Type B pancreatic cell (in vitro differentiated cells): ENCODE measurements at regions not wholly inside any gene's neighbourhood (a gene's known extent, or its start where the extent isn't known, plus 50 kb on each side); places are given as distances from the start of the nearest gene placed in this dataset.

ENCODE experiments used
- DNase-seq: peaks from one replicate; pipeline ENCODE4 v3.0.0; 2021; ENCODE audit warnings: mixed read lengths; ENCODE audit not compliant: unreplicated experiment; ENCODE audit errors: extremely low spot score
- H3K27ac Mint-ChIP-seq: 2 replicates; pipeline ENCODE4 v1.8.0; 2021; ENCODE audit warnings: mild to moderate bottlenecking, mixed read lengths
- H3K27me3 Mint-ChIP-seq: 2 replicates; pipeline ENCODE4 v1.8.0; 2021; ENCODE audit warnings: mixed read lengths
- H3K36me3 Mint-ChIP-seq: 2 replicates; pipeline ENCODE4 v1.8.0; 2021; ENCODE audit warnings: mixed read lengths
- H3K4me1 Mint-ChIP-seq: one replicate; pipeline ENCODE4 v1.8.0; 2021; ENCODE audit warnings: mixed read lengths; ENCODE audit not compliant: unreplicated experiment
- H3K4me3 Mint-ChIP-seq: 2 replicates; pipeline ENCODE4 v1.8.0; 2021; ENCODE audit warnings: mild to moderate bottlenecking, mixed read lengths
- H3K9me3 Mint-ChIP-seq: 2 replicates; pipeline ENCODE4 v1.8.0; 2021; ENCODE audit warnings: mixed read lengths
- TF ChIP-seq, protein P1 (sequence below): fragments of 200-600 bp; sonication (generic); conservative IDR thresholded peaks from 2 replicates; pipeline ENCODE4 v1.5.0; 2021; ENCODE audit warnings: antibody characterized with exemption, mild to moderate bottlenecking

DNA sequence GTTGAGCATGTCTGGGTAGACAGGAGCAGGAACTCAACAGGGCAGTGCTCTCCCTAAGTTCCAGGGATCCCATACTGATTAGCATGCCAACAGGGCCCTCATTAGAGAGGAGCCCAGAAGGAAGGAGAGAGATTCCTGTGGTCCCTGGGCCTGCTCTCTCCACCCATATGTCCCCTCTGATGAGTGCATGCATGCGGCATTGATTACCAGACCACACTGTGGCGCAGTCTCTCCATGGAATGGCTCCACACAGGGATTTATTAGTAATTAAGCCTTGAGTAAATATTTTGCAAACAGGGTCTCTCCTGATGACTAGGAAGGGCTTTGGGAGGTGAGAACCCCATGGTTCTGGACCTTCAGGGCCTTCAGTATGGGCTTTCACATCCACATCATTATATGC lies 60.0 kb upstream of the ST8SIA2 start:
- peaks cover 18% of the 10 kb centered on the region for H3K27me3 Mint-ChIP-seq
- TF ChIP-seq, protein P1, sequence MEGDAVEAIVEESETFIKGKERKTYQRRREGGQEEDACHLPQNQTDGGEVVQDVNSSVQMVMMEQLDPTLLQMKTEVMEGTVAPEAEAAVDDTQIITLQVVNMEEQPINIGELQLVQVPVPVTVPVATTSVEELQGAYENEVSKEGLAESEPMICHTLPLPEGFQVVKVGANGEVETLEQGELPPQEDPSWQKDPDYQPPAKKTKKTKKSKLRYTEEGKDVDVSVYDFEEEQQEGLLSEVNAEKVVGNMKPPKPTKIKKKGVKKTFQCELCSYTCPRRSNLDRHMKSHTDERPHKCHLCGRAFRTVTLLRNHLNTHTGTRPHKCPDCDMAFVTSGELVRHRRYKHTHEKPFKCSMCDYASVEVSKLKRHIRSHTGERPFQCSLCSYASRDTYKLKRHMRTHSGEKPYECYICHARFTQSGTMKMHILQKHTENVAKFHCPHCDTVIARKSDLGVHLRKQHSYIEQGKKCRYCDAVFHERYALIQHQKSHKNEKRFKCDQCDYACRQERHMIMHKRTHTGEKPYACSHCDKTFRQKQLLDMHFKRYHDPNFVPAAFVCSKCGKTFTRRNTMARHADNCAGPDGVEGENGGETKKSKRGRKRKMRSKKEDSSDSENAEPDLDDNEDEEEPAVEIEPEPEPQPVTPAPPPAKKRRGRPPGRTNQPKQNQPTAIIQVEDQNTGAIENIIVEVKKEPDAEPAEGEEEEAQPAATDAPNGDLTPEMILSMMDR, result no peak

DNA sequence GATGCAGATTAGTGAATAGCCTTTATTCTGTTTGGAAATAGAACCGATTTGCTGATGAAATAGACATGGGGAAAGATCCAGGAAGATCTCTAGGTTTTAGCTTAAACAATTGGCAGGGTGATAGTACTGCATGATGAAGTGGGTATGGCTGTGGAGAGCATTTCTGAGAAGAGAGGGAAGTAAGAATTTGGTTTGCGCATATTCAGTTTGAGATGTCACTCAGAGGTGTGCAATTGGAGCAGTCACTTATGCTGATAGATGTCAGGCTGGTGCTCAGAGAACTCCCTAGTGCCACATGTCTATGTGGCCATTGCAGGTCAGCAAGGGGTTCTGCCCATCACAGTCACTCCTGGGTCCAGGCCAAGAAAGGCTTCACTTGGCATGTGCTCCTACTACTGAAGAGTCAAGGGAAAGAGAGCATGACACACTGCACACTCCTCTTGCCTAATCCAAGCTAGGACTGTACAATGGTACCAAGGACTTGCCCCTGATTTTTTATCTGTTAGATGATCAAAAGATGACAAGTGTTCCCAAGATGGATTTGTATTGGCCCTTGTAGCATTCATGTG lies 57.2 kb upstream of the ST8SIA2 start:
- no peak for DNase-seq
- no peak overlapping the region for H3K4me3 Mint-ChIP-seq
- TF ChIP-seq, protein P1, result no peak
- no peak overlapping the region for H3K27ac Mint-ChIP-seq
- no peaks in the 10 kb centered on the region for H3K4me1 Mint-ChIP-seq
- H3K9me3 Mint-ChIP-seq, result peaks cover 9% of the 10 kb centered on the region
- no peaks in the 10 kb centered on the region for H3K36me3 Mint-ChIP-seq
- H3K27me3 Mint-ChIP-seq, result peaks cover 20% of the 10 kb centered on the region

More for the DNA sequence above, 60.0 kb upstream of the ST8SIA2 start:
- no peak for DNase-seq
- H3K36me3 Mint-ChIP-seq, result no peaks in the 10 kb centered on the region
- peaks cover 9% of the 10 kb centered on the region for H3K9me3 Mint-ChIP-seq
- H3K27ac Mint-ChIP-seq, result no peak overlapping the region
- no peak overlapping the region for H3K4me3 Mint-ChIP-seq
- H3K4me1 Mint-ChIP-seq, result no peaks in the 10 kb centered on the region

DNA sequence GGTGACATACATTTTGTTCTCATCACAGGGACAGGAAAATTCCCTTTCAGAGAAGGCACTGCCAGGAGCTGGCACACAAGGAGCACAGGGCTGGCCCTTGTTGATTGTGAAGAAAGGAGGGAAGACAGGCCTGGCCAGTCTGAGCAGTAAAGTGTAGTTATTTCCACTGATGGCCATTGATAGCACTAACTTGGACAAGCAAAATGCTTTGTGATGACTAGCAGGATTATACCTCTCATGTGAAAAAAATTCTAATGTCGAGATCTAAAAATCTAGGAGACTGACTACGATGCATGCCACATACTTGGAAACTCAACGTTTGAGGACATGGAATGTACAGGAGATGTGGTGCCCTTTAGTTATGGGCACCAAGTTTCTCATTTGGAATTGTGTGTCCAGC lies 54.3 kb upstream of the ST8SIA2 start:
- no peaks in the 10 kb centered on the region for H3K9me3 Mint-ChIP-seq
- no peak overlapping the region for H3K27ac Mint-ChIP-seq
- no peaks in the 10 kb centered on the region for H3K4me1 Mint-ChIP-seq
- TF ChIP-seq, protein P1, result no peak
- peaks cover 48% of the 10 kb centered on the region for H3K27me3 Mint-ChIP-seq
- DNase-seq, result no peak
- no peaks in the 10 kb centered on the region for H3K36me3 Mint-ChIP-seq
- no peak overlapping the region for H3K4me3 Mint-ChIP-seq
